HCT116 (cell line): ENCODE measurements at regions not wholly inside any gene's neighbourhood (a gene's known extent, or its start where the extent isn't known, plus 50 kb on each side); places are given as distances from the start of the nearest gene placed in this dataset.

Experiments used
- ATAC-seq: fragments of 200-7000 bp; cut with Tn5 transposase; 2 replicates; pipeline ENCODE4 v1.9.1; 2020; ENCODE audit warnings: mild to moderate bottlenecking, moderate library complexity
- BruUV-seq: library from RNA; stranded (reverse); fragments of 400-500 nt; replicated peaks from 2 replicates; lab custom pipeline; 2021; lab: Mats Ljungman, UMichigan
- CTCF ChIA-PET: fragments of 300-600 bp; sonication (Branson Sonifier 250); formaldehyde crosslinking; loops from one replicate; lab custom pipeline; 2021; ENCODE audit warnings: antibody characterized with exemption; lab: Charles Lee
- POLR2A ChIA-PET: fragments of 300-600, 350-600 bp; sonication (Branson Sonifier 250); formaldehyde crosslinking; loops from one replicate; lab custom pipeline; 2021; ENCODE audit warnings: antibody characterized with exemption; lab: Charles Lee
- RAD21 ChIA-PET, 2 experiments: fragments of 300-600 bp; sonication (Branson Sonifier 250); formaldehyde crosslinking; loops; one replicate each; lab custom pipeline; 2023; ENCODE audit warnings: low total read pairs in 2 of 2; ENCODE audit not compliant: uncharacterized antibody in 2 of 2, unreplicated experiment in 2 of 2, low non-redundant PET in 1 of 2; lab: Charles Lee
- DNase-seq: peaks from one replicate; pipeline ENCODE4 v3.0.0-alpha.2; 2010; ENCODE audit warnings: low read depth, low spot score
- H2AFZ ChIP-seq: fragments of 200-600 bp; shearing (Covaris generic), sonication (generic); 2 replicates; pipeline ENCODE4 v1.6.1; 2017; ENCODE audit warnings: low read depth, mixed run types, mixed read lengths, antibody characterized with exemption, low read length; ENCODE audit not compliant: poor library complexity, severe bottlenecking
- H3K27ac ChIP-seq: 2 replicates; pipeline ENCODE4 v1.5.1; 2012; ENCODE audit warnings: low read depth, low read length
- H3K27me3 ChIP-seq: fragments of 200-600 bp; sonication (generic); 2 replicates; pipeline ENCODE4 v1.6.1; 2016; ENCODE audit warnings: mixed run types, low read length, mixed read lengths; ENCODE audit not compliant: insufficient read depth
- H3K36me3 ChIP-seq, 2 experiments: fragments of 200-500 bp in 1 of 2; fragments of 200-600 bp in 1 of 2; sonication (Bioruptor generic) in 1 of 2; sonication (generic) in 1 of 2; 2 replicates each; pipeline versions ENCODE4 v1.5.1 to v1.6.1; 2014 to 2016; ENCODE audit warnings: low read length in 2 of 2, inconsistent platforms in 1 of 2, mixed read lengths in 1 of 2, mixed run types in 1 of 2; ENCODE audit not compliant: insufficient read depth in 2 of 2, control insufficient read depth in 1 of 2
- H3K4me1 ChIP-seq, 2 experiments: fragments of 200-600 bp in 1 of 2; sonication (generic) in 1 of 2; 2 replicates each; pipeline versions ENCODE4 v1.5.1 to v1.6.1; 2012 to 2017; ENCODE audit warnings: low read length in 2 of 2, inconsistent platforms in 1 of 2, mild to moderate bottlenecking in 1 of 2, mixed read lengths in 1 of 2, mixed run types in 1 of 2, moderate library complexity in 1 of 2; ENCODE audit not compliant: insufficient read depth in 2 of 2, control insufficient read depth in 1 of 2
- H3K4me2 ChIP-seq: fragments of 200-600 bp; sonication (generic); 2 replicates; pipeline ENCODE4 v1.6.1; 2017; ENCODE audit warnings: mixed run types, low read length, mixed read lengths
- H3K4me3 ChIP-seq, 2 experiments: fragments of 200-600 bp in 1 of 2; sonication (generic) in 1 of 2; replicated peaks in 1 of 2; 2 replicates each; pipeline ENCODE4 v1.5.1; 2011 to 2016; ENCODE audit warnings: low read length in 2 of 2, control low read depth in 1 of 2, low read depth in 1 of 2, mild to moderate bottlenecking in 1 of 2, mixed read lengths in 1 of 2, mixed run types in 1 of 2
- H3K79me2 ChIP-seq: fragments of 200-600 bp; sonication (generic); 2 replicates; pipeline ENCODE4 v1.6.1; 2017; ENCODE audit warnings: mild to moderate bottlenecking, mixed run types, low read length, moderate library complexity, mixed read lengths; ENCODE audit not compliant: insufficient read depth
- H3K9ac ChIP-seq: fragments of 200-600 bp; sonication (generic); 2 replicates; pipeline ENCODE4 v1.6.1; 2016; ENCODE audit warnings: low read length, mixed read lengths
- H3K9me2 ChIP-seq: fragments of 200-600 bp; sonication (generic), shearing (Covaris generic); 2 replicates; pipeline ENCODE4 v1.6.1; 2017; ENCODE audit warnings: mixed run types, mild to moderate bottlenecking, moderate library complexity; ENCODE audit not compliant: insufficient read depth
- H3K9me3 ChIP-seq, 2 experiments: fragments of 200-500 bp in 1 of 2; fragments of 200-600 bp in 1 of 2; sonication (Bioruptor generic) in 1 of 2; sonication (generic) in 1 of 2; 2 replicates each; pipeline ENCODE4 v1.6.1; 2014 to 2017; ENCODE audit warnings: low read length in 2 of 2, mixed read lengths in 2 of 2, inconsistent platforms in 1 of 2, low read depth in 1 of 2, mild to moderate bottlenecking in 1 of 2, mixed run types in 1 of 2, moderate library complexity in 1 of 2; ENCODE audit not compliant: control insufficient read depth in 1 of 2, insufficient read depth in 1 of 2
- H4K20me1 ChIP-seq: fragments of 200-600 bp; sonication (generic), shearing (Covaris generic); 2 replicates; pipeline ENCODE4 v1.6.1; 2017; ENCODE audit warnings: mixed run types, mild to moderate bottlenecking, moderate library complexity; ENCODE audit not compliant: insufficient read depth
- ATF3 ChIP-seq: IDR thresholded peaks from 2 replicates; pipeline ENCODE4 v1.6.1; 2012
- CTCF ChIP-seq, 3 experiments: fragments of 200-600 bp in 1 of 3; sonication (generic) in 1 of 3; IDR thresholded peaks in 2 of 3; conservative IDR thresholded peaks in 1 of 3; 2 replicates each; pipeline ENCODE4 v1.5.1; 2012 to 2017; ENCODE audit warnings: low read depth in 2 of 3, low read length in 2 of 3, antibody characterized with exemption in 1 of 3, borderline replicate concordance in 1 of 3, control low read depth in 1 of 3, mild to moderate bottlenecking in 1 of 3, mixed read lengths in 1 of 3, mixed run types in 1 of 3, moderate library complexity in 1 of 3; ENCODE audit not compliant: insufficient read depth in 1 of 3
- EGR1 ChIP-seq: IDR thresholded peaks from 2 replicates; pipeline ENCODE4 v1.6.1; 2012; ENCODE audit warnings: low read depth
- ELF1 ChIP-seq: IDR thresholded peaks from 2 replicates; pipeline ENCODE4 v1.6.1; 2012; ENCODE audit warnings: low read depth, borderline replicate concordance
- FOSL1 ChIP-seq: IDR thresholded peaks from 2 replicates; pipeline ENCODE4 v1.6.1; 2012; ENCODE audit warnings: low read depth
- SP1 ChIP-seq: IDR thresholded peaks from 2 replicates; pipeline ENCODE4 v1.6.1; 2012; ENCODE audit warnings: low read depth
- ZNF274 ChIP-seq: fragments of 200-500 bp; sonication (Bioruptor generic); IDR thresholded peaks from 2 replicates; pipeline ENCODE4 v1.6.1; 2014; ENCODE audit warnings: mild to moderate bottlenecking, low read depth, low read length, inconsistent platforms
- intact Hi-C: fragments of 100-400 bp; cut with micrococcal nuclease; formaldehyde crosslinking; loops from 2 replicates; pipeline ENCODE4 v1.10.0; 2022

GRCh38 chr10:3354174-3354900 is 181.8 kb upstream of the PITRM1 start:
- no peak overlapping the region for H3K27ac ChIP-seq
- RAD21 ChIA-PET = no interaction called here
- POLR2A ChIA-PET = no interaction called here
- H3K9ac ChIP-seq = no peak overlapping the region
- no peaks in the 10 kb centered on the region for H3K9me2 ChIP-seq
- no peaks in the 10 kb centered on the region for H3K36me3 ChIP-seq
- H3K4me2 ChIP-seq = no peak overlapping the region
- no peak for ATAC-seq
- H4K20me1 ChIP-seq = no peaks in the 10 kb centered on the region
- no peaks in the 10 kb centered on the region for H3K27me3 ChIP-seq
- TF ChIP-seq SP1 (no peak), ZNF274 (no peak), FOSL1 (no peak), ELF1 (no peak), CTCF (IDR thresholded peaks at IDR 0.05 in 2 of 3, conservative IDR thresholded peaks at IDR 0.05 in 1 of 3; ENCODE audit: borderline replicate concordance in 1 of 3, insufficient read depth in 1 of 3, low read depth in 2 of 3, low read length in 2 of 3) (no peak)
- TF ChIP-seq, all 23 proteins: peak for 0
- Histone ChIP-seq H3K4me1 (no peaks in the 10 kb centered on the region), H3K9me3 (no peaks in the 10 kb centered on the region), H3K79me2 (no peaks in the 10 kb centered on the region), H2AFZ (no peak overlapping the region), H3K4me3 (no peak overlapping the region)
- no TSS peak for BruUV-seq
- CTCF ChIA-PET = no interaction called here
- no peak for DNase-seq
- intact Hi-C loops = no loop called here

GRCh38 chr10:3353235-3353634 is 180.7 kb upstream of the PITRM1 start:
- BruUV-seq = no TSS peak

More at GRCh38 chr10:3353235-3353634, 180.7 kb upstream of the PITRM1 start:
- H3K9me3 ChIP-seq = no peaks in the 10 kb centered on the region
- H2AFZ ChIP-seq = no peak overlapping the region
- intact Hi-C loops = no loop called here
- DNase-seq (no peak), ATAC-seq (no peak)
- no peak overlapping the region for H3K9ac ChIP-seq
- H3K9me2 ChIP-seq = no peaks in the 10 kb centered on the region
- ChIA-PET RAD21 (no interaction called here), POLR2A (no interaction called here), CTCF (interaction anchor here (0.6 kb wide), 1 partner anchor 1062 kb away, joined by 4 read pairs; no protein-coding TSS in a partner anchor)
- H3K27me3 ChIP-seq = no peaks in the 10 kb centered on the region
- no peak overlapping the region for H3K4me2 ChIP-seq
- H3K79me2 ChIP-seq = no peaks in the 10 kb centered on the region
- no peak overlapping the region for H3K27ac ChIP-seq
- TF ChIP-seq EGR1 (no peak), ATF3 (no peak)
- no peaks in the 10 kb centered on the region for H3K36me3 ChIP-seq
- H4K20me1 ChIP-seq = no peaks in the 10 kb centered on the region
- H3K4me3 ChIP-seq = no peak overlapping the region
- H3K4me1 ChIP-seq = no peaks in the 10 kb centered on the region
